HG02642 (cell line): ENCODE measurements at regions not wholly inside any gene's neighbourhood (a gene's known extent, or its start where the extent isn't known, plus 50 kb on each side); places are given as distances from the start of the nearest gene placed in this dataset.

ENCODE experiments used
- ATAC-seq: cut with Tn5 transposase; IDR thresholded peaks from one replicate; pipeline ENCODE4 v1.9.1; 2021; ENCODE audit warnings: mild to moderate bottlenecking; ENCODE audit not compliant: unreplicated experiment, poor library complexity

- no peak for ATAC-seq
These were observed 278.0 kb downstream of the SMOC2 start for GRCh38 chr6:168718821-168719475.
